SU-DHL-6 (cell line): ENCODE measurements at regions not wholly inside any gene's neighbourhood (a gene's known extent, or its start where the extent isn't known, plus 50 kb on each side); places are given as distances from the start of the nearest gene placed in this dataset.

Experiments
- EZH2phosphoT487 ChIP-seq: fragments of 200-600 bp; sonication (generic), shearing (Covaris generic); conservative IDR thresholded peaks from 2 replicates; pipeline ENCODE4 v1.6.1; 2018; ENCODE audit warnings: mild to moderate bottlenecking, antibody characterized with exemption, low read length, moderate library complexity, mixed read lengths
- TF ChIP-seq, protein P1 (sequence below): fragments of 200-600 bp; sonication (generic); IDR thresholded peaks from one replicate; pipeline ENCODE4 v1.5.1; 2017; ENCODE audit warnings: antibody characterized with exemption, mild to moderate bottlenecking, low read length, moderate library complexity; ENCODE audit not compliant: insufficient read depth, poor library complexity, severe bottlenecking

DNA sequence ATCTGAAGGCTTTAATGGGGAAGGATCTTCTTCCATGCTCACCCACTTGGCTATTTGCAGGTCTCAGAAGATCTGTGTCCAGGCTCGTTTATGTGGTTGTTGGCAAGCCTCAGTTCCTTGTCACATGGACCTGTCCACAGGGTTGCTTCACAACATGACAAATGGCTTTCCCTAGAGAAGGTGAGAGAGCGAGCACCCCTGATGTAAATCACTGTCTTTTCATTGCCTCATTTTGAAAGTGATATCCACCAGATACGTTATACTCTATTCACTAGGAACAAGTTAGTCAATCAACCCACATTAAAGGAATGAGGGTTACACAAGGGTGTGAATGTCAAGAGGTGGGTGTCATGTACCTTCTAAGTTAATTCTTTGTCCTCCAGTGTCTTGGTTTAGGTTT is 433.3 kb downstream of the RPS6KC1 start:
- TF ChIP-seq, protein P1, sequence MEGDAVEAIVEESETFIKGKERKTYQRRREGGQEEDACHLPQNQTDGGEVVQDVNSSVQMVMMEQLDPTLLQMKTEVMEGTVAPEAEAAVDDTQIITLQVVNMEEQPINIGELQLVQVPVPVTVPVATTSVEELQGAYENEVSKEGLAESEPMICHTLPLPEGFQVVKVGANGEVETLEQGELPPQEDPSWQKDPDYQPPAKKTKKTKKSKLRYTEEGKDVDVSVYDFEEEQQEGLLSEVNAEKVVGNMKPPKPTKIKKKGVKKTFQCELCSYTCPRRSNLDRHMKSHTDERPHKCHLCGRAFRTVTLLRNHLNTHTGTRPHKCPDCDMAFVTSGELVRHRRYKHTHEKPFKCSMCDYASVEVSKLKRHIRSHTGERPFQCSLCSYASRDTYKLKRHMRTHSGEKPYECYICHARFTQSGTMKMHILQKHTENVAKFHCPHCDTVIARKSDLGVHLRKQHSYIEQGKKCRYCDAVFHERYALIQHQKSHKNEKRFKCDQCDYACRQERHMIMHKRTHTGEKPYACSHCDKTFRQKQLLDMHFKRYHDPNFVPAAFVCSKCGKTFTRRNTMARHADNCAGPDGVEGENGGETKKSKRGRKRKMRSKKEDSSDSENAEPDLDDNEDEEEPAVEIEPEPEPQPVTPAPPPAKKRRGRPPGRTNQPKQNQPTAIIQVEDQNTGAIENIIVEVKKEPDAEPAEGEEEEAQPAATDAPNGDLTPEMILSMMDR, result no peak
- no peak for TF ChIP-seq EZH2phosphoT487
